Activated CD4-positive, alpha-beta T cell treated with anti-CD3 and anti-CD28 coated beads, Interleukin-2, amount 10 ng/mL, durations not matched to agents 7 days and 5 days (primary cell): ENCODE measurements at regions not wholly inside any gene's neighbourhood (a gene's known extent, or its start where the extent isn't known, plus 50 kb on each side); places are given as distances from the start of the nearest gene placed in this dataset.
"Not testable (repeated sequence)": the region's sequence is repeated elsewhere in the genome, so short reads cannot be mapped to it uniquely, and the experiment has no call there.

Experiments
- CTCF ChIA-PET: fragments of 350-600 bp; sonication (Branson Sonifier 250); formaldehyde crosslinking; loops from one replicate; lab custom pipeline; 2021; ENCODE audit warnings: antibody characterized with exemption; lab: Charles Lee
- POLR2A ChIA-PET: fragments of 350-600 bp; sonication (Branson Sonifier 250); formaldehyde crosslinking; loops from one replicate; lab custom pipeline; 2021; ENCODE audit warnings: antibody characterized with exemption; lab: Charles Lee
- DNase-seq: peaks from one replicate; pipeline ENCODE4 v3.0.0-alpha.2; 2020
- H3K27ac Mint-ChIP-seq: one replicate; pipeline ENCODE4 v1.8.0; 2021; ENCODE audit warnings: mild to moderate bottlenecking, moderate library complexity, mixed read lengths
- H3K27me3 Mint-ChIP-seq: one replicate; pipeline ENCODE4 v1.8.0; 2021; ENCODE audit warnings: mixed read lengths
- H3K36me3 Mint-ChIP-seq: one replicate; pipeline ENCODE4 v1.8.0; 2021; ENCODE audit warnings: low read depth, mixed read lengths
- H3K4me1 Mint-ChIP-seq: one replicate; pipeline ENCODE4 v1.8.0; 2021; ENCODE audit warnings: mixed read lengths
- H3K4me3 Mint-ChIP-seq: one replicate; pipeline ENCODE4 v1.8.0; 2021; ENCODE audit warnings: mild to moderate bottlenecking, moderate library complexity, mixed read lengths
- H3K9me3 Mint-ChIP-seq: one replicate; pipeline ENCODE4 v1.8.0; 2021; ENCODE audit warnings: mixed read lengths

DNA sequence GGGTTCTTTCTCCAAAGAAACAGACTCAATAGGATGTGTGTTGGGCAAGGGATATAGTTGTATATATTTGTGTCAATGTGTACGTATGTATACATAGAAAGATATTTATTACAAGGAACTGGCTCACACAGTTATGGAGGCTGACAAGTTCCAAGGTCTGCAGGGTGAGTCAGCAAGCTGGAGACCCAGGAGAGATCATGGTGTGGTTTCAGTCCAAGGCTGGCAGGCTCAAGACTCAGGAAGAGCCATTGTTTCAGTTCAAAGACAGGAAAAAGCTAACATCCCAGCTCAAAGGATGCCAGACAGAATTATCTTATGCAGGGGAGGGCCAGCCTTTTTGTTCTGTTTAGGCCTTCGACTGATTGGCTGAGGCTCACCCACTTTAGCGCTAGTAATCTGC is 89.9 kb upstream of the RALGAPA2 start:
- DNase-seq, result no peak
- H3K27me3 Mint-ChIP-seq, result no peaks in the 10 kb centered on the region
- no peak overlapping the region for H3K27ac Mint-ChIP-seq
- H3K4me1 Mint-ChIP-seq, result no peaks in the 10 kb centered on the region
- no peaks in the 10 kb centered on the region for H3K9me3 Mint-ChIP-seq
- ChIA-PET CTCF (no interaction called here), POLR2A (no interaction called here)
- H3K36me3 Mint-ChIP-seq, result no peaks in the 10 kb centered on the region
- no peak overlapping the region for H3K4me3 Mint-ChIP-seq

DNA sequence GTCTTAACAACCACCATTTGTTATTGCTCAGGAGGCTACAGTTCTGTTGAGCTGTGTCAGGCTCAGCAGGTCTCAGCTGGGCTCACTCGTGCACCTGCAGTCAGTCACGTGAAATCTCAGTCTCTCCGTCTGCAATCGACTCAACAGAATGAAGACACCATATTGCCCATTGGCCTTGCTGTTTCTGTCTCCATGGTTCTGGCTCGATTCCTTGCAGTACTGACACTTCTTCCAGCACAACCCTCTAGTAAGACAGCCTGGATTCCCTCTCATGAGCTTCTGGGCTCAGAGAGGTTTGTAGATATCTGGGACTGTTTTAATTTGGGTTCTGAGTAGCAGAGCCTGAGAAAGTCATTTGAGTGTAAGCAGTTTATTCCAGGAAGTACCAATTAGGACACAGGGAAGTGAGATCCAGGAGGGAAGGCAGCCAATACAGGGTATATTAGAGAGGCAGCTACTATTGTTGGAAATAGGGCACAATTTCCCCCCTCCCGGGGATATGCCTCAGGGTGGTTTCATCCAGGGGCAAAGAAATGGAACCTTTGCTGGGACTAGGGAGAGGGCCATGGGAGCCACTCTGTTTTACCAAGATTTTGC is 87.4 kb upstream of the RALGAPA2 start:
- ChIA-PET POLR2A (no interaction called here), CTCF (interaction anchor here (0.8 kb wide), 1 partner anchor 143 kb away, joined by 3 read pairs; no protein-coding TSS in a partner anchor)
- H3K27me3 Mint-ChIP-seq, result no peaks in the 10 kb centered on the region
- no peaks in the 10 kb centered on the region for H3K9me3 Mint-ChIP-seq
- H3K27ac Mint-ChIP-seq, result no peak overlapping the region
- no peaks in the 10 kb centered on the region for H3K4me1 Mint-ChIP-seq
- DNase-seq, result no peak
- H3K4me3 Mint-ChIP-seq, result no peak overlapping the region
- no peaks in the 10 kb centered on the region for H3K36me3 Mint-ChIP-seq

DNA sequence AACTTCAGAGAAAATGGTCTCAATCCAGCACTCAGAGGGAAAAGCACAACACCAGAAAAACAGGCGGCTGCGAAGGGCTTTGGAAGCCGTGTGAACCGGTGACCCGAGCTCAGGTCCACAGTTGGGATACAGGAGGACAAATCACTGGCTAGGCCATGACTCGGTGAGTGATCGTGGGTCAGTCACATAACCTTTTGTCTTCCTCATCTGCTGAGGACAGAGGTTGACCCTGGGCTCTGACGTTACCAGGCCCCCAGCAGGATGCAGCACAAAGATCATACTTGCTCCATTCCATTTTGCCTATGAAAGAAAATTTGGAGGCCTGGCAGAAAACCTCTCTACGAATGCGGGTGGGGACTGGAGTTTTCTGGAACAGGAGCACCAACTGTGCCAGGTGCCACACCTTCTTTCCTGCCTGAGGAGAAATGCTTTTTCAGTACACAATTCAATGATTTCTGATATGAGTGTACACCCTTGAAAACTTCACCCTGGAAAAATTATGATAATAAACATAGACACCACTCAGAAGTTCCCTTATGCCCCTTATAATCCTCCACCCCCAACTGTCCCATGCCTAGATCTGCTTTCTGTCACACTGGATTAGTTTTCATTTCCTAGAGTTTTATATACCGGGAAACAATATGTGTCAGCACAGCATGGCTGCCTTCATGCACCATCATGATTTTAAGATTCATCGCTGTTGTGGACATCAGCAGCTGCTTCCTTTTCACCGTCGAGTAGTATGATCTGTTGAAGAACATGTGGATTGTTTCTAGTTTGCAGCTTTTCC is 85.3 kb upstream of the RALGAPA2 start:
- H3K4me3 Mint-ChIP-seq, result no peak overlapping the region
- H3K27ac Mint-ChIP-seq, result no peak overlapping the region
- H3K27me3 Mint-ChIP-seq, result peaks cover 2% of the 10 kb centered on the region
- POLR2A ChIA-PET, result no interaction called here
- CTCF ChIA-PET, result interaction anchor here (1.1 kb wide), 1 partner anchor 27 kb away, joined by 3 read pairs; no protein-coding TSS in a partner anchor
- no peaks in the 10 kb centered on the region for H3K36me3 Mint-ChIP-seq
- DNase-seq, result no peak
- H3K4me1 Mint-ChIP-seq, result no peaks in the 10 kb centered on the region
- no peaks in the 10 kb centered on the region for H3K9me3 Mint-ChIP-seq

DNA sequence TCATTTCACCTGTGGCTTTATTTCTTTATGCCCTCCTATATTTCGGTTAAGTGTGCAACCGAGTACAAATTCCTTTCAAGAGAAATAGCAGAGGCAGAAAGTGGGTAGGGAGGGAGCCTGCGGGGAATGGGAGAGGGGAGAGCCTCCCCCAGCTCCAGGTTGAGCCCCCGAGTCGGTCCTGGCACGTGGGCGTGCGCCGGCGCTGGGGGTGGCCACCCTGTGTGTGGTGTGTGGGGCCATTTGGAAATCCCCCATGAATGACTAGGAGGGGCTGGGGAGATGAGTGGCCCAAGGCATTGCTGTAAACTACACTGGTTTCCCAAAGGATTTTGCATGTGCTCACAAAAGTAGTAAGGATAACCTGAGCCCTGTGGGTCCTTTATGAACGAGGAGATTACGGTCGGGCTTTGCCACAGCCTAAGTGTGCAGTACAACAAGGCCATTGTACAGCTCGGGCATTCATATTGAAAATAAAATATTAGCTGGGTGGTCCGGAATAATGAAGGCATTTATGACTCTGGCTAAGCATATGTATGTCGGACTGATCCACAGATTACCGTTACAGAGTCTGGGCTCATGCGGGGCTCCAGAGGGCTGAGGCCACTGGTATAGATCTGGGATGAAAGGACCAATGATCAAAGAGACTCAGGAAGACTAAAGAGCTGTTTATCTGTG is 84.5 kb upstream of the RALGAPA2 start:
- Mint-ChIP-seq H3K4me1 (no peaks in the 10 kb centered on the region), H3K4me3 (no peak overlapping the region), H3K27me3 (peaks cover 2% of the 10 kb centered on the region), H3K9me3 (no peaks in the 10 kb centered on the region), H3K27ac (no peak overlapping the region), H3K36me3 (no peaks in the 10 kb centered on the region)
- DNase-seq, result no peak
- CTCF ChIA-PET, result interaction anchor here (1.1 kb wide), 1 partner anchor 28 kb away, joined by 3 read pairs; no protein-coding TSS in a partner anchor
- POLR2A ChIA-PET, result no interaction called here

DNA sequence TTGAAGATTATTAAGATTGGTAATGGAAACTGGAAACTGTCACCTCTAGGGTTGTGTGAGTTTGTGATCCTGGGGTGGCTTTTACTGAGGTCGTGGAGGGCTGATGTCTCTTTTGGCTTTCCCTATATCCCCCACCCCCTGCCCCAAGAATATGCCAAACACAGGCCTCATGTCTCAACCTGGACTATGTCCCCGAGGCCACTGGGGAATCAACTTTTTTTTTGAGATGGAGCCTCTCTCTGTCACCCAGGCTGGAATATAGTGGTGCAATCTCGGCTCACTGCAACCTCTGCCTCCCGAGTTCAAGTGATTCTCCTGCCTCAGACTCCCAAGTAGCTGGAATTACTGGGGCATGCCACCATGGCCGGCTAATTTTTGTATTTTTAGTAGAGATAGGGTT is 83.3 kb upstream of the RALGAPA2 start:
- H3K4me3 Mint-ChIP-seq, result no peak overlapping the region
- no peaks in the 10 kb centered on the region for H3K4me1 Mint-ChIP-seq
- H3K27ac Mint-ChIP-seq, result no peak overlapping the region
- peaks cover 2% of the 10 kb centered on the region for H3K27me3 Mint-ChIP-seq
- H3K9me3 Mint-ChIP-seq, result no peaks in the 10 kb centered on the region
- no peak for DNase-seq
- ChIA-PET CTCF (no interaction called here), POLR2A (no interaction called here)
- H3K36me3 Mint-ChIP-seq, result no peaks in the 10 kb centered on the region

DNA sequence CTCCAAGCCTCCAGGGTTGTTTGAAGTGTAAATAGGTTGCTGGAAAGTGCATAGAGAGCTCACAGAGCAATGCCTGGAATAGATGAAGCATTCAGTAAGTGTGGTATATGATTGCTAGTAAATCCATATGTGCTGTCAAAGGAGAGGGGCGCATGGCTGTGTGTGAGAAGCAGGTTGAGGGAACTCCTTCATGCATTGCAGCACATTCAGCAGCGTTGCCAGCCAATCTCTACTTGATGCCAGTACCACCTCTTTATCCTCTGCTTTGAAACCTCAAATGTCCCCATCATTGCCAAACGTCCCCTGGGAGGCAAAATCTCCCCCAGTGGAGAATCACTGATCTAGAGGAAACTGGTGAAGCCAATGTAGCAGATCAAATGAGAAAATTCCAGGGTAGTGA is 82.7 kb upstream of the RALGAPA2 start:
- no peak overlapping the region for H3K27ac Mint-ChIP-seq
- CTCF ChIA-PET, result interaction anchor here (0.6 kb wide), 1 partner anchor 149 kb away, joined by 6 read pairs; no protein-coding TSS in a partner anchor
- no peaks in the 10 kb centered on the region for H3K4me1 Mint-ChIP-seq
- DNase-seq, result no peak
- H3K27me3 Mint-ChIP-seq, result peaks cover 2% of the 10 kb centered on the region
- no peaks in the 10 kb centered on the region for H3K9me3 Mint-ChIP-seq
- no peak overlapping the region for H3K4me3 Mint-ChIP-seq
- POLR2A ChIA-PET, result no interaction called here
- H3K36me3 Mint-ChIP-seq, result no peaks in the 10 kb centered on the region

DNA sequence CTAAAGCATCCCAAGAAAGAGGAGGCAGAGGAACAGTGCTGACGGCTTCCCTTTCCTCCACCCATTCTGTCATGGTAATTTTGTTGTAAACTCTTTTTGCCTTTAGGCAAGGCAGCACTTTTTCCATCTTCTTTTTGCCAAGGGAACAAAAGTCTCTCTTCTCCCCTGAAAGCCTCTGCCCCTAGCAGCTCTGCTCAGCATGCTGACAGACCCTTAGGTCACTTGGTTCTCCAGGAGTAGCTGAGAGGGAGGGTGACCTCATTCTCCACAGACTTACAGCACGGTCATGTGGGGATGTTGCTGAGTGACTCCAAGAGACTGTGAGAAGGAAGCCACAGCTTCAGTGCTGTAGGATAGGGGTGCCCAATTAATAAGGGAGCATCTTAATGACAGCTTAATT is 81.1 kb upstream of the RALGAPA2 start:
- no peaks in the 10 kb centered on the region for H3K36me3 Mint-ChIP-seq
- H3K4me1 Mint-ChIP-seq, result no peaks in the 10 kb centered on the region
- H3K27me3 Mint-ChIP-seq, result peaks cover 2% of the 10 kb centered on the region
- no peak overlapping the region for H3K27ac Mint-ChIP-seq
- ChIA-PET CTCF (no interaction called here), POLR2A (no interaction called here)
- no peak overlapping the region for H3K4me3 Mint-ChIP-seq
- H3K9me3 Mint-ChIP-seq, result no peaks in the 10 kb centered on the region
- no peak for DNase-seq

DNA sequence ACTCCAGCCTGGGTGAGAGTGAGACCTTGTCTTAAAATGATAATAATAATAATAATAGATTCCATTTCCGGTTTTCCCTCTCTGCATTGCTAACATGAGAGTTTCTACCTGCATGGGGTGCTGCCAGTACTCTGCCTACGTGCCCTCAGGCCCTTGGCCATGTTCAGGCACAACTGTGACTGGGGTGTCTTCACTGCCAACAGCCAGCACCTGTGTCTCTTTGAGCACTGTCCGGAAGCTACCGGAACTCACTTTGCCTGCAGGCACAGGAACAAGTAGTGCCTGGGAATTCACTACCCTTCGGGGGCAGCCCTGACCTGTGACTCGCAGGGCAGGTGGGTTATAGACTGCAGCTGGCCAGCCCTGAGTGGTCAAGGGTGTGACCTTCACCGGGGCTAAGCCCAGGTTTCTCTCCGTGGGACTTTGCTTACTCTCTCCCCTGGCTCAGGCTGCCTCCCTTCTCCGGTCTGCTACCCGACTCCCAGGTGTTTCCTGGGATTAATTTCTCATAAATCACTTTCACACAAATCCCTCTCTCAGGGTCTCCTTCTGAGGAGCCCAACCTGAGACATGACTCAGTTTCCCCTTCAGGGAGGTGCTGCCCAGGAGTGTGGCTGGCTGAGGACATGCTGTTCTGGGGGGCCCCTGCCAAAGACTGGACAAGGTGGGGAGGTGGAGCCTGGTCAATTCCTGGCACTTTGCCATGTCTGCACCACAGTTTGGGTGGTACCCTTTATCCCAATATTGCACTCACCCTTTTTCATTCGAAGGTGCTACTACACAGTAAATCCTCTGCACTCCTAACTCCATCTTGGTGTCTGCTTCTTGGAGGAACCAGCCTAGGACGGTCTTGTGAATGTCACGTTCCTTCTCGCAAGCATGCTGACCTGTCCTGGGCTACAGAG is 79.5 kb upstream of the RALGAPA2 start:
- Mint-ChIP-seq H3K4me1 (no peaks in the 10 kb centered on the region), H3K4me3 (no peak overlapping the region), H3K27ac (no peak overlapping the region), H3K27me3 (peaks cover 2% of the 10 kb centered on the region), H3K36me3 (no peaks in the 10 kb centered on the region), H3K9me3 (no peaks in the 10 kb centered on the region)
- ChIA-PET CTCF (no interaction called here), POLR2A (no interaction called here)
- DNase-seq, result no peak

DNA sequence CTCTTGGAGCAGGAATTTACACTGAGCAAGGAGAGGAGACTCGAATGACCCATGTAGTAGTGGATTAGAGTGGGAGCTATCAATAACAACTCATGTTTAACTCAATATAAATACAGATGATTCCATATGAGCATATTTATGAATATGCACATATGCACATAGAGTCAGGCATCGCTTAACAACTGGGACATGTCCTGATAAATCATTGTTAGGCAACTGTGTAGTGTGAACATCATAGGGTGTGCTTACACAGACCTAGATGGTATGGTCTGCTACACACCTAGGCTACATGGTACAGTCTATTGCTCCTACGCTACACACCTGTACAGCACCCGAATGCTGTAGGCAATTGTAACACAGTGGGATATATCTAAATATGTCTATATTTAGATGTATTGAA is 75.9 kb upstream of the RALGAPA2 start:
- no peak for DNase-seq
- Mint-ChIP-seq H3K27me3 (peaks cover 1% of the 10 kb centered on the region), H3K4me1 (no peaks in the 10 kb centered on the region), H3K27ac (no peak overlapping the region), H3K36me3 (no peaks in the 10 kb centered on the region), H3K9me3 (peaks cover 4% of the 10 kb centered on the region), H3K4me3 (no peak overlapping the region)
- ChIA-PET POLR2A (no interaction called here), CTCF (no interaction called here)

DNA sequence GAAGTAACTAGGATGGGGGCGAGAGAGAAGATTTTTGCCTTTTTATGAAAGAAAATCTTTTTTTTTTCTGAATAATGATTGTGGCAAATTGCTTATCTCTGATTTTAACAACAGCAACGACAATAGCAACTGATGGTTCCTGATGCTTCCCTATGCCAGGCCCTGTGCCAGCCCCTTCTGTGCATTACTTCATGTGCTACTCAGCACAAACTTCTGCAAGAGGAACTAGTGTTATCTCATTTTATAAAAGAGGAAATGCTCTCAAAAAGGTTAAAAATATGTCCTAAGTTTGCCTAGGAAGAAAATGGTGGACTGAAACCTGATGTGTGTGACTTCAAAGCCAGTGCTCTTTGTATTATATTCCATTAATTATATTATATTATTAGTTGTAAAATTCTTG is 74.0 kb upstream of the RALGAPA2 start:
- Mint-ChIP-seq H3K27me3 (peaks cover 1% of the 10 kb centered on the region), H3K27ac (no peak overlapping the region), H3K36me3 (no peaks in the 10 kb centered on the region), H3K9me3 (peaks cover 4% of the 10 kb centered on the region), H3K4me1 (no peaks in the 10 kb centered on the region), H3K4me3 (no peak overlapping the region)
- no peak for DNase-seq
- CTCF ChIA-PET, result no interaction called here
- POLR2A ChIA-PET, result no interaction called here

DNA sequence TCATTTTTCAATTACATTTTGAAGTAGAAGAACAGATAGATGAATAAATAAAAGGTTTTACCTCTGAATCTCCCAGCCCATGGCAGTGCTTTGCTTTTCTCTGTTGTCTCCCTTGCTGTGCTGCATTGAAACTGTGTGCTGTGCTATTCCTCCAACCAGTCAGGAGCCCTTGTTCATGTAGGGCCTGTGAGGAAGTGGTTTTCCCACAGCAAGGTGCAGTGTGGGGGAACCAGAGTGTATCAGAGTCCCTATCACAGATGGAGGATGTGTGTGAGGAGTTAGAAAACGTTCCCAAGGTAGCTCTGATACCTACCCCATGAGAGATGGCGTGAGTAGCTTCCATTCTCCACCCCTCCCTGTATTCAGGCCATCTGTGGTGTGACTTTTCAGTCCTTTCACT is 72.8 kb upstream of the RALGAPA2 start:
- Mint-ChIP-seq H3K4me3 (no peak overlapping the region), H3K27me3 (peaks cover 2% of the 10 kb centered on the region), H3K27ac (no peak overlapping the region), H3K36me3 (no peaks in the 10 kb centered on the region), H3K9me3 (peaks cover 4% of the 10 kb centered on the region), H3K4me1 (peaks cover under 1% of the 10 kb centered on the region)
- ChIA-PET POLR2A (no interaction called here), CTCF (no interaction called here)
- no peak for DNase-seq

DNA sequence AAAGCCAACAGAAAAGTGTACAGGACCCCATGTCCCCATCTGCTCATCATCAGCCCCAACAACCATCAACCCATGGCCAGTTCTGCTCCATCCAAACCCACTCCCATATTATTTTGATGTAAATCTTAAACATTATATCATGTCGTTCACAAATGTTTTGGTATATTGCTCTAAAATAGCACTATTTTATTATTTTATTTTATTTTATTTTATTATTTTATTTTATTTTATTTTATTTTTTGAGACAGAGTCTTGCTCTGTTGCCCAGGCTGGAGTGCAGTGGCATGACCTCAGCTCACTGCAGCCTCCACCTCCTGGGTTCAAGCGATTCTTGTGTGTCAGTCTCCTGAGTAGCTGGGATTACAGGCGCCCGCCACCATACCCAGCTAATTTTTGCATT is 72.0 kb upstream of the RALGAPA2 start:
- H3K27ac Mint-ChIP-seq, H3K4me3 Mint-ChIP-seq, DNase-seq, POLR2A ChIA-PET, H3K9me3 Mint-ChIP-seq, CTCF ChIA-PET, H3K27me3 Mint-ChIP-seq, H3K4me1 Mint-ChIP-seq, H3K36me3 Mint-ChIP-seq: not testable (repeated sequence)
